ENCODE measurements at regions not wholly inside any gene's neighbourhood (a gene's known extent, or its start where the extent isn't known, plus 50 kb on each side); places are given as distances from the start of the nearest gene placed in this dataset.

DNA sequence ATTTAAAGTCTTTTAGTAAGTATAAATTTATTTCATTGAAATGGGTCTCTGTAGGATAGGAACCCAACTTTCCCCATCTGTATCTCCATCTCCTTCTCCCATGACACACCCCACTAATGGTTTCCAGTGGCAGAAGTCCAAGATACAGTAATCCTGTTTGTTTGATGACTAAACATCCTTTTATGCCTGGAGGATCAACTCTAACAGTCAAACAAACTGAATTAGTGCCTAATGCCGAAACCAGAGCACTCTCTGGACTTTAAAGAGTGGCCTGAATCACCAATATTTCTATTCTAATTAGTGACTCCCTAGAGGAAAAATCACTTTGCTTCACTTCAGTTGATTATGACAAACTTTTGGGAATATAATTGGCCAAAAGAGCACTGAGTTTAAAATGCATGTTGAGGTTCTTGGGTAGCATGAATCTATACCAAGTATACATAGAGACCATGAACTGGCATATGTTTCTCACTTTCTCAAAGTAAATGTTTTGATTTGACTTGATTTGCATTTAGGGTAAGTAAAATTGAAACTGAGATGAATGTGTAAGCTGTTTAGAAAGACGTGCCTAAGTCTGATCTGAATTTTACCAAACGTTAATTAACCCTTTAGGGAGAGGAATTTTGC is 776.4 kb upstream of the NRSN1 start:
- no peak overlapping the region for H3K27ac ChIP-seq
- no peak for TF ChIP-seq CTCF (IDR thresholded peaks at IDR 0.05)
- H3K27me3 ChIP-seq = no peaks in the 10 kb centered on the region
- no peaks in the 10 kb centered on the region for H3K9me3 ChIP-seq
- H3K4me3 ChIP-seq = no peak overlapping the region
- H3K36me3 ChIP-seq = no peaks in the 10 kb centered on the region
- intact Hi-C loops (cut with DNase I) = no loop called here
- no peak overlapping the region for H3K9ac ChIP-seq (ENCODE audit: low read depth in 2 of 2, low read length in 2 of 2)
- no peak for DNase-seq
- H3K4me1 ChIP-seq = no peaks in the 10 kb centered on the region

DNA sequence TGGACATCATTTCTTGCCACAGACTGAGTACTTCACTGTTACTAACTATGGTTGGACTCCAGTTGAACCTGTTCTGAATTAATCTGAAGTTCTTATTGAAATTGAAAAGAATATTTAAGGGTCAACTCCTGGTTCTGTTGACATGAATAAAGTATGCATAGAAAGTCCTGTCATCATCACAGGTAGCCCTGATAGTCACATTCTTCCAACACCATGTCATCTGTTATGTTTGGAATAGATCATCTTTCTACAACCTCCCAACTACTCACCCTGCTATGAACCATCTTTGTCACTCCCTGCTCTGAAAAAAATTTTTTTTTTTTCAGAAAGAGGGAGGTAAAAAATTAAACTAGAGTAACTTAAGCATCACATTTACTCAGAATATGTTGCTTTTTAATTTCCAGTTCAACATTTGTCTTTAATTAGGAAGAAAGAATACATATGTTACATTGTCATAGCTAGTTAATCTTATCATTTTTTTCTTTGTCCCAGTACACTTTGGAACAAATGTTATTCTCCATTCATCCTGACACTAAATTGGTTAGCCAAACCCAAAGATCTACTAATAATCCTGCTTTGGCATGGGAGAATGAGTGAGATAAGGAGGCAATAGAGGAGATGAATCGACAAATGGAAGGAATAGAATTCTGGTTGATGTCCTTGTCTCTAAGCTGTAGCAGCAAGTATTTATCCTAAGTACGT is 775.1 kb upstream of the NRSN1 start:
- TF ChIP-seq CTCF (IDR thresholded peaks at IDR 0.05) = no peak
- Histone ChIP-seq H3K9me3 (no peaks in the 10 kb centered on the region), H3K4me1 (no peaks in the 10 kb centered on the region), H3K27ac (no peak overlapping the region), H3K4me3 (no peak overlapping the region), H3K27me3 (no peaks in the 10 kb centered on the region), H3K36me3 (no peaks in the 10 kb centered on the region), H3K9ac (ENCODE audit: low read depth in 2 of 2, low read length in 2 of 2) (no peak overlapping the region)
- intact Hi-C loops (cut with DNase I) = no loop called here
- no peak for DNase-seq

GRCh38 chr6:23354004-23354403 is 772.0 kb upstream of the NRSN1 start:
- Histone ChIP-seq H3K9ac (ENCODE audit: low read depth in 2 of 2, low read length in 2 of 2) (no peak overlapping the region), H3K27ac (no peak overlapping the region), H3K36me3 (no peaks in the 10 kb centered on the region), H3K4me1 (no peaks in the 10 kb centered on the region), H3K4me3 (no peak overlapping the region), H3K27me3 (no peaks in the 10 kb centered on the region), H3K9me3 (no peaks in the 10 kb centered on the region)
- TF ChIP-seq CTCF (IDR thresholded peaks at IDR 0.05) = no peak
- no peak for DNase-seq
- intact Hi-C loops (cut with DNase I) = no loop called here

GRCh38 chr6:23357185-23357766 is 768.7 kb upstream of the NRSN1 start:
- no peak overlapping the region for H3K4me3 ChIP-seq
- no peaks in the 10 kb centered on the region for H3K9me3 ChIP-seq
- H3K36me3 ChIP-seq = no peaks in the 10 kb centered on the region
- no peak for DNase-seq
- intact Hi-C loops (cut with DNase I) = no loop called here
- no peaks in the 10 kb centered on the region for H3K27me3 ChIP-seq
- no peak overlapping the region for H3K27ac ChIP-seq
- no peak overlapping the region for H3K9ac ChIP-seq (ENCODE audit: low read depth in 2 of 2, low read length in 2 of 2)
- no peaks in the 10 kb centered on the region for H3K4me1 ChIP-seq
- TF ChIP-seq CTCF (IDR thresholded peaks at IDR 0.05) = no peak

DNA sequence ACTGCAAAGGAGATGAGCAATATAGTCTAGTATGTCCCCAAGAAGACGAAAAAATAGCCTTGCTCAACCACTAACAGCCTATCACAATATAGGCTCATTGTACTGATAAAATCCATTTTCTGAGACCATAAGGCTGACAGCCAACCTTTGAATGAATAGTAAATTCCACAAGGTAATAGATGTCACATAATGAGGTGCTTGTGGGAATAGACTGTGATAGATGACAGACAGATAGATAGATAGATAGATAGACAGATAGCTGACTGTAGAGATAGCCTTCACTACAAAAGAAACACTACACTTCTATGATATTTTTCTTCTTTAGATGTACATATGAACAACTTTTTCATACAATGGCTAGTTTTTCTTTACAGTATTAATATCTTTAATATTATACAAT is 760.3 kb upstream of the NRSN1 start:
- Histone ChIP-seq H3K9ac (ENCODE audit: low read depth in 2 of 2, low read length in 2 of 2) (no peak overlapping the region), H3K27me3 (no peaks in the 10 kb centered on the region), H3K4me3 (no peak overlapping the region), H3K4me1 (no peaks in the 10 kb centered on the region), H3K9me3 (no peaks in the 10 kb centered on the region), H3K27ac (no peak overlapping the region), H3K36me3 (no peaks in the 10 kb centered on the region)
- TF ChIP-seq CTCF (IDR thresholded peaks at IDR 0.05) = no peak
- no peak for DNase-seq
- intact Hi-C loops (cut with DNase I) = no loop called here
